NCI-H446 (cell line): ENCODE measurements at regions not wholly inside any gene's neighbourhood (a gene's known extent, or its start where the extent isn't known, plus 50 kb on each side); places are given as distances from the start of the nearest gene placed in this dataset.

Source experiments
- DNase-seq, 2 experiments: peaks; one replicate each; lab custom pipeline; 2025; lab: John Stamatoyannopoulos, UW

DNA sequence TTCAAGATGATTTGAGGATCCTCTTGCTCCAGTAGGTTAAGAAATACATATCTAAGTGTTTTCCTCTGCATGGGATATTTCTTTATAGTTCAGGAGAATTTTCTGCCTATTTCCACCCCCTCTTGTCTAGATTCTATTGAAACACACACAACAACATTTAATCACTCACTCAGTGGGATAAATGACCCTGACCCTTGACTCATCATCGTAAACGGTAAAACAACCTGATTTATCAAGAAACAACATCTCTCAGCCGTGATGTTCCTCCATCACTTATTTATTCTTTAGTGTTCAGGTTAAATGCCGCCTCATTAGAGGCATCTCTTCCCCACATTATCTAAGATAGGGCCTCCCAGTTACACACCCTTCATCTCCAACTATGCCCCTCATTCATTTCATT is 208.7 kb upstream of the FMN2 start:
- DNase-seq, result no peak

DNA sequence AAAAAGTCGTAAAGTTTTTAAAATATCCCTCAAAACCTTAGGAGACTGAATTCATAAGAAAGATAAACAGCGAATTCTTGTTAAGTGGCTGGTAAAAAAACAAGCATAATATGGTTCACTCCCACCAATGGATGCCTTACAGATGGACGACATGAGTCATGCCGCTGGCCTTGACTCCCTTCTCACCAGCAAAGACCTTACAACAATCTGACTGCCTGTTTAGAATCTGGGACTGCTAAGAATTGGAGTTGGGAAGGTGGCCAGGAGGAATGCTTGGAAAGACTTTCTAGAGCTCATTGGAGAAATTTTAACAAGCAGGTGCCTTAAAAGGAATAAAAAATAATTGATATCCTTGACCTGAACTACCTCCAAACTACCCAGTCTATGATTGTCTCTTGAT is 206.9 kb upstream of the FMN2 start:
- DNase-seq, result peak in 1 of 2 experiments; percentile 50

DNA sequence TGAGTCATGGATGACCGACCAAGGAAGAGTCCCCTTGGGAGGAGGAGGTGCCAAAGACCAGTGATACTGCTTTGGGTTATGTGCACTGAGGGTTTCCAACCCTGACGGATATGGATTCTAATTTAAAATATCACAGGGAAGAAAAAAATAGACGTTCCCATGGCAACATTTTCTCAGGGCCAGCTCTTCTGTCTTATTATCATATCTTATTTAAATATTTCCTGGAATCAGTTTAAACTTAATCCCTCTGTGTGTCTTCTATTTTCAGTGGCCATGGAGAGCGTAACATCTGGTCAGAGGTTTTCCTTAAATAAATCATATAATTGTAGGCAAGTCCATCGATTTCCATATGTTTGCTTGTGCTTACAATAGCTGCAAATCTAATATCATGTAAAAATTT is 205.4 kb upstream of the FMN2 start:
- no peak for DNase-seq

DNA sequence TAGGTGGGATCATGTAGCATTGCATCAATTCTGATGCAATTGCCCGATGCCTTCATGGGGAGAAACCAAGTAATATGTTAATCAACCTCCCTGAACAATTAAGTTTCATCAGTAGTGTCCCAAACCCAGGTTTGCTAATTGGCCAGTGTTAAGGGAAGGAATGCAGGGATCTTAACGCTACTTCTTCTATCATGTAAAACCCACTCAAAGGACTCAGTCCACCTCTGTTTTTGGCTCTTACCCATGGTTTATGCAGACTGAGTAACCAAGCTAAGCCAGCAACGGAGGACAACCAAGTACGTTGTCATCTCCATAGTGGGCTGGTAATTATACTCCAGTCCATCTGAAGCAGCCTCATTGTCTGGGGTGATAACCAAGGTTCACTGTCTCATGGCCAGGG is 203.0 kb upstream of the FMN2 start:
- no peak for DNase-seq

DNA sequence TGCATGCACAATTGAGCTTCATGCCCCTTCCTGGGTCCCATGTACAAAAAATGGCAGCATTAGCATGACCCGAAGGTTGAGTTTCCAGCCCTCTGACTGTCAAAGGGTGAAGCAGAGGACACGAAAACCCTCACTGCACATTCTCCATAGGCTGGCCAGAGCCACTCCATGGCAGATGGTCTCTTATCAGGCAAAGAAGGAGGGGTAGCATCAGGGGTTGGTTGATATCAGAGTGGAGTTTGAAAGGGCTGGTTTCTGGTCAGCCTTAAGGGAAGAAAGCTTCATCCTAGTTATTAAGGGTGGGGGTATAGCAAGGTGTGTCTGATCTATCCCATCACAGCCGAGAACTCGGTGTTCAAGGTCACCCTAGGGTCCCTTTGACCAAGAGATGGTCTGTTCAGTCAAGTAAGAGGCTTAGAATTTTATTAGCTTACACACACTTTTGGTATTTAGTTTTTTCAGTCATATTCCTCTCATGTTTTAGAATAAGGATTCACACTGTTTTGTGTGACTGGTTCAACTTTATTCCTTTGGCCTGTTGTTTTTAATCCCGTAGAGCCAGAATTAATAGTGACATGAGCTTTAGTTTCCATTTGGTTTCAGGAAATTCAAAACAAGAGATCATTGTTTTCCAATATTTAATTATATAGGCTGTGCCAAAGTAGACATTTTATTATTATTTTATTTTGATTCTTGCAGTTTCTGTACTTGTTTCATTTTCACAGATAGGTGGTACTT is 199.9 kb upstream of the FMN2 start:
- no peak for DNase-seq

DNA sequence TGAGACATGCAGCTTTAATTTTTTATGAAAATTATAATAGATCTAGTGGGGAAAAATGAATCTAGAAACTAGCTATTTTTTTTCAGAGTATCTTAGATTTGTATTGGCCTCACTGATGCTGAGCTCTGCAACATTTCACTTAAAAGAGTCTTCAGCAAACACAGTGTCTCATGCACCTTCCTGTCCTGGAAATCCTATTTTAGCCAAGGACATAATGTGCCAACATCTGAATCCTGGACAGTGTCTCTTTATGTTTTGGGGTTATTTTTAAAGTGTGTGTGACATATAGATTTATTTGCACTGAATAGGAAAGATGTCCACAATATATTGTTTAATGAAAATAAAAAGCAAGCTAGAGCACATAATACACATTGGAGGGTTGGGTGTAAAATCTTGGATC is 199.1 kb upstream of the FMN2 start:
- no peak for DNase-seq

DNA sequence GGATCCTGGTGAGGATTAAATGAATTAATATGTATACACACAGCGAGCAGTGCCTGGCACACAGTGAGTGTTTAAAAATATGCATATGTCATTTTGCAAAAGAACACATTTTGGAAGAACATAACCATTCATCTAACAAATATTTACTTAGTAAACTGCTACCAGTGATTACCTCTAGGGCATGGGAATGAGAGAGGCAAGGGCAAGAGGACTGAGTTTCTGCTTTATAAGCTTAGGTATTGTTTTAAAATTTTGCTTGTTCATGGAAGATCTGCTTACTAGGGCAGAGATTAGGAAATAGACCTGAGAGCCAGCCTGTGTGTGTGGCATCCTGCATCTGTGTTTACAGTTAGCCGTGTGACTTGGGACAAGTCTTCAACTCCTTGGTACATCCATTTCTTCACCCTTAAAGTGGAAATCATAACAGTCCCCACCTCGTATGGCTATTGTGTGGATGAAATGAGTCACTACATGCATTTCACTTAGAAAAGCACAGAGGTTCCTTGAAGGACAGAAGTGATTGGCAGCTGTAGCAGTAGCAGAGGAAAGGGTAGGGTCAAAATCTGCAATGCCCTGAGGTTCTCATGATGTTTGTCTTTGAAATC is 198.5 kb upstream of the FMN2 start:
- no peak for DNase-seq

DNA sequence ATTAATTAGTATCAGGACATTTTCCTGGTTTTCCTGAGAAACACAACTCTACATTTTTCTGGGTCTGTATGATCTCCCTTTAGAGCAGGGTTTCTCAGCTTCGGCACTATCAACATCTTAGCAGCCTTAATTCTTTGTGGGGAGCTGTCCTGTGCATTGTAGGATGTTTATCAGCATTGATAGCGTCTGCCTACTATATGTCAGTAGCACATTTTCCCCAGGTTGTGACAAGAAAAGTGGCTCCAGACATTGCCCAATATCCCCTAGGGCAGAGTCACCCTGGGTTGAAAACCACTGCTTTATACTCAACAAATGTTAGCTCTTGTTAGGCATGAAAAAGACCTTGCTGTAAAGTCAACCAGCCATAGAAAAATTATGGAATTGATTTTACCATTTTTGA is 195.1 kb upstream of the FMN2 start:
- no peak for DNase-seq

DNA sequence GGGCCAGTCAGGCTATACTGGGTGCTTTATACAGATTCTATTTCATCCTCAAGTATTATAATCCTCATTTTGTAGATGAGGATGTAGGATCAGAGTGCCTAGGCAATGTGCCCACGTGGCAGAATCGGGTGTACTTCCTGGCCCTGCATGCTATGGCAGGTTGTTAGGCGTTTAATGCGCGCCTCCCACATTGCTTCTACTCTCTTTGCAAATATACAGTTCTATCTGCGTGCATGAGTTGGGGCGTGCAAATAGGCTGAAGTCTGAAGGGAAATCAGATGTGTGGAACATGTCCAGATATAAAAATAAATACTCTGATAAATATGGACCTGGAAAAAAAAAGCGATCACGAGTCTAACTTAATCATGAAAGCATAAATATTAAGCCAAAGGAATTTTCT is 194.7 kb upstream of the FMN2 start:
- DNase-seq, result no peak

DNA sequence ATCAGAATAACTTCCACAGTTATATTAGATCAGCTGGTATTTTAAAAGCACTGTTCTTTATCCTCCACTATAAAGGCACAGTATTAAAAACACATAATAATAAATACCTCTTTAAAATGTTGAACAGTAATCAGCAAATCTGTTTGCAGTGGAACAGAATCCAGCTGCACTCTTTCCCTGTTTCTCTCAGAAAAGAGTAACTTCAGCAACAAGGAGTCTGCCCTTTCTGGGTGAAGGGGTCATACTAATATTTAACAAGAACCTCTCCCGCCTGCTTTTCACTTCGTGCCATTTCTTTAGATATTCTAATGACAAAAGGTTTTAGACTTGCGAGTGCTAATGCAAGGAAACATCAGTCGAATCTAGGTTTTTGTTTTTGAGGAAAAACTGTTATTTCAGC is 194.2 kb upstream of the FMN2 start:
- no peak for DNase-seq

DNA sequence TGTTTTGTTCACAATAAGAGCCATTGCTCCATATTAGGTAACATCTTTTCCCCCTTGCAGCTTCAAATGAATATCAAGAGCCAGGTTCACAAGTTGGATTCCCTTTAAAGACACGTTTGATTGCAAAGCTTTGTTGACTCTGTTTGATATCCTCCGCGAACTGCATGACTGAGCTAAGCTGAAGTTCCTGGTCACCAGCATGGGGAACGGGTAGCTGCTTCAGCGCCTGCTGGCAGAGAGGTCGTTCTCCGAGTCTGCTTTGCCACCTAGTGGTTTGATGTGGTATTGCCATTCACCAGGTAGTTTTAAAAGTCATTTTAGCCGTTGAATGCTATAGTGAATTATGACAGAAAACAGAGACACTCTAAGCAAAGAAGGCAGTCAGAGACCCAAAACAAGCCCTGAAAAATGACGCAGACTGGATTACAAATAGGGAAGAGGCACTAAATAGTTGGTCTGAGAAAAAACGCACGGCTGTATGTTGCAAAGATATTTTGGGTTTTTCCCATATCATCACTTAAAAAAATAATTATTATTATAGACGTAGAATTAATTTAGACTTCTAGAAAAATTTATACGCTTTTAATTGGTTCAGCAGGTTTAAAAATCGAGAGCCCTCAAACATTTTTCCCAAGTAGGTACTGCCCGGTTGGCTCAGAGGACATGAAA is 193.5 kb upstream of the FMN2 start:
- peak; percentile 55 to 84 for DNase-seq

DNA sequence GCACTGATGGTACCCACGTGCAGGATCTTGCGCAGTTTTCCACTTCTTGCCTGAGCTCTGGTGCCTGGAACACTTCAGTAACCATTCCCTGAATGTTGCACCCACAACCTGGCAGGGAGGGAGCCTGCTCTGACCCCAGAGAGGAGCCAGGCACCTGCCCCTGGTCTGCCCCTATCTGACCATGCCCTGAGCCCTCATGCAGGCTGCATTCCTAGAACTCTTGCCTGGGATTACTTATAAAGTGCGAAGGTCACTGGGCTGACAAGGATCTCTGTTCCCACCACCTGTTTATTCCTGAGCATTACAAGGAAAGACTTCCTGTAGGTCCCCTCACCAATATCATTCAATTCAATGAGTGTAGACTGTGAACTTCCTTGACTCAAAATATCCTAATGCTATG is 191.9 kb upstream of the FMN2 start:
- DNase-seq, result no peak

DNA sequence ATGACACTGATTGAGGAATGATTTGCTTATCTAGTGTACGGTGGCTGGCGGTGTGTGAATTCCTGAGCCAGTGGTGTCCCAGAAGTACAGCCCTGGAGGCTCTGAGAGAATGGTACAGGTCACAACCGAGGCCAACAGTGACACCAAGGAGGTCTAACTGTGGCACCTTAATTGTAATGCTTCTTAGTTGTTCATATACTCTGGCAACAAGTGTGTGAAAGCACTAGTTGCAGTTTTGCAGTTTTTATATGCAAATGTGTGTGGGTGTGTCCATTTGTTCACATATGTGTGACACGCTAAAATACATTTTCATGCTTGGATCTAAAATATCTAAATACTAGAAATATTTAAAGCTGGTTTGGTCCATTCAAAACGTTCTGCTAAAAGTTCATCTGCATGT is 185.3 kb upstream of the FMN2 start:
- DNase-seq, result no peak

DNA sequence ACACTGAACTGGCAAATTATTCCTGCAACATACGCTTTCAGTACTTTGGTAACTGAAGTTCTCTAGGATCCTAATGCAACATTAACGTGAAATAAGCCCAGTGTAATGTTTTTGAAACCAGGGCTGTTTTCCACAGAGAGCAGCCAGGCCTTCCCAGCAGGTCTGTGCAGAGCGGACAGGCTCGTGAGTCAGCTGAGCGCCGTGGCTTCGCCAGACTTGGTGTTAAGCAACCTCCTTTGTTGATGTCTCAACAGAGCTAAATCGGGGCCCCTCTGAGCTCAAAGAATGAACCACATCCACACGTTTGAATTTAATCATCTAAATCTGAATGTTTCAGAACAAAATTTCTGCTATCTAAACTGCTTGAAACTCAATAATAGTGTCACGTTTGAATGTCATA is 181.8 kb upstream of the FMN2 start:
- no peak for DNase-seq

DNA sequence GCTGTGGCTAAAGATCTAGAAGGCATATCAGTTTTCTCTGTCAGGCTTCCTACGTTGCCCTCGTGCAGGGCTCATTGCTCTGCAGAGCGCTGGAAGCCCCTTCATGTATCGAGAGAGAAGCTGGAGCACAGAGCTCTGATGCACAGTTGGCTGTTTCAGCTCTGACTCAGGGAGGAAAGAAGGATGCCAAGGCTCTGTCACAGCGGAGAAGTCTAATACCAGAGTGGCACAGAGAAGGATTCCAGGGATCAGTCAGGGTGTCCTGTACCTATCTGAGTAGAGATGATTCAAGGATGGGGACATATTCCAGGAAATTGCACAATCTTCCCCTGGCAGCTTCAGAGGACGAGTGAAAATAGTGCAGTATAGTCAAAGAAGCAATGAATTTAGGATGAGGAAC is 179.2 kb upstream of the FMN2 start:
- no peak for DNase-seq

DNA sequence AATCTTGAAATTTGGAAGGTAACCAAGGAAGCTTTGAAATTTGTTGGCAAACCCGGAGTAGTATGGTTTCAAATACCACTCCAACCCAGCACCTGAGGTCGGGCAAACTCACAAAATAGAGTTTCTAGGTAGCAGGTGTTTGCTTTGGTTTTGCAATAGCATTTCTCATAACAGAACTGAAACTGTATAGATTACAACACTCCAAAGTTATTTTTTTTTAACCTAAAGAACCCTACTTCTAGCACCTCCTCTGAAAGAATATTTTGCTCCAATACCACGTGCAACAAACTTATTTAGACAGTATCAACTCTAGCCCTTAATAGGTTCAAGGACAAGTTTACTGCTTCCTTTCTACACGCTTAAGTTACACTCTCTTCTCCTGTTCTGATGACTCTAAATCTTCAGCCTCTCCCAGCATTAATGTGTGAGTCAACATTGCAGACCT is 178.5 kb upstream of the FMN2 start:
- DNase-seq, result no peak

DNA sequence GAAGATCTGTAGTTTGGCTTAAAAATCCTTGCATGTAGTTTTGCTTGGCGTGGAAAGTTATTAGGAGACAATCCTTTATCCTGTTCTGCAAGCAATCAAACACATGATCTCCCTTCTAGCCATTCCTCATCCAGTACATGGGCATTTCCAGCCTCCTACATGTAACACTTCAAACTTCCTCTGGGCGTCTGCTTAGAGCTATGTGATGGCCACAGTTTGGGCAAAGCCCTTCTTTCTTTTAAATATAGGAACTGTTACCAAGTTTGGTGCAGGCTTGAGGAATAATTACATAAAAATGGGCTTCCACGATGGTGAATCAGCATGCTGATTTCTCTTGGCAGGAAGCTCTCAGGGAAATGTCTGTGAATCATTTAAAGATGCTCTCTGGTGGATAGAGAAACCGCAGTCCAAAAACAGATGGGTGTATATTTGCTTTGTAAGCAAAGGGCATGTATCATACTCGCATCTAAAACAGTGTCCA is 176.9 kb upstream of the FMN2 start:
- DNase-seq, result no peak

DNA sequence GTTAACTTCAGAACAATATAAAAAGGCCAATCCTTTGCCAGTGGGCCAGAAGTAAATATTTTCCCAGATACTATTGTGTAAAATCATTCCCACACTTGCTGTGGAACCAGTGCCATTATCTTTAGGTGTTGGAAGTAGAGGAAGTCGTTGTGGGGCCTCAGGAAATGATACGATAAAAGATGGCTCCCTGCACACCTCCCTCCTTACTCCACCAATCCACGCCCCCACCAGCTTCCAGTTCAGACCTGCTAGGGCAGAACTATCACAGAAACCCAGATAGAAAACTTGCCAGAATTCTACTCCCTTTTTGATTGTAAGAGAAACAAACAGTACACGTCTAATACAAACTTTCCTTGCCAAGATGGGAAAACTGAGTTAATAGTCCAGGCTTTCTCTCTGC is 173.0 kb upstream of the FMN2 start:
- no peak for DNase-seq

DNA sequence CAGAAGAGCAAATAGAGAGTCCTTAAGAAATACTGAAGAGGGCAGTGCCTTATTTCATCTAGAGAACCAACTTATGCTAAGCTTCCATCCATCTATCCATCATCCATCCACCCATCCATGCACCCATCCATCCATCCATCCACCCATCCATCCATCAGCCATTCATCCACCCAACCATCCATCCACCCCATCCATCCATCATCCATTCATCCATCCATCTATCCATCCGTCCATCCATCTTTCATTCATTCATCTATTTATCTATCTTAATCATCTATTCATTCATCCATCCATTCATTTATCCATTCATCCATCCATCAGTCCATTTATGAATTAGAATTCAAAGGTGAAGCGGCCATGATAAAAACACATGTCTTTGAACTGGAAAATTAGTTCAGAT is 171.5 kb upstream of the FMN2 start:
- no peak for DNase-seq

DNA sequence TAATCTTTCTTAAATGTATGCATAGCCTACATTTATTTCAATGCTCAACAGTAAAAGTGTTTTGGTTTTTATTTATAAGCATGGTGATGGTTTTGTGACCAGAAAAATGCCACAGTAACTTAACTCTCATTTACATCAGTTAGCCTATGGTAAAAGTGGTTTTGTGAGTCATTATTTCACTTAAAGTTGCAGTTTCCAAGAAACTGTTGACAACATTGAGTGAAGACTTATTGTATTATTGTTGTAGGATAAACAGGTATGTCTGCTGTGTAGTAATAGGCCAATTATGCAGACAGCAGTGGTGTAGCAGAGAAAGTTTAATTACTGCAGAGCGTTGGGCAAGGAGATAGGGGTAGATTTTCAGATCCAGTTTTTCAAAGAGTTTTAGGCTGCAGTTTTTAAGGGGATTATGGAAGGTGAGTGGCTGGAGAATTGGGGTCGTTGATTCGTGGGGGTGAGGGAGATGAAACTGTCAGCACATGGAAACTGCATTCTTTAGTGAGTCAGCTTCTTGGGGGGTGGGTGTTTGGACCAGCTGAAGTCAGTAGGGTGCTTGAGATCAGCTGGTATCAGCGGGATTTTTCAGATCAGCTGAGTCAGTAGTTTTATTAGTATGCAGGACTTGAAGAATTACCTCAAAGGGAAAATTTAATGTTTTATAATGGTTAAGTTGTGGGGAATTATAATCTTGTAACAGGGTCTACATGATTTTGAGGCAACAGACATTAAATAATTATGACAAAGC is 168.7 kb upstream of the FMN2 start:
- no peak for DNase-seq

DNA sequence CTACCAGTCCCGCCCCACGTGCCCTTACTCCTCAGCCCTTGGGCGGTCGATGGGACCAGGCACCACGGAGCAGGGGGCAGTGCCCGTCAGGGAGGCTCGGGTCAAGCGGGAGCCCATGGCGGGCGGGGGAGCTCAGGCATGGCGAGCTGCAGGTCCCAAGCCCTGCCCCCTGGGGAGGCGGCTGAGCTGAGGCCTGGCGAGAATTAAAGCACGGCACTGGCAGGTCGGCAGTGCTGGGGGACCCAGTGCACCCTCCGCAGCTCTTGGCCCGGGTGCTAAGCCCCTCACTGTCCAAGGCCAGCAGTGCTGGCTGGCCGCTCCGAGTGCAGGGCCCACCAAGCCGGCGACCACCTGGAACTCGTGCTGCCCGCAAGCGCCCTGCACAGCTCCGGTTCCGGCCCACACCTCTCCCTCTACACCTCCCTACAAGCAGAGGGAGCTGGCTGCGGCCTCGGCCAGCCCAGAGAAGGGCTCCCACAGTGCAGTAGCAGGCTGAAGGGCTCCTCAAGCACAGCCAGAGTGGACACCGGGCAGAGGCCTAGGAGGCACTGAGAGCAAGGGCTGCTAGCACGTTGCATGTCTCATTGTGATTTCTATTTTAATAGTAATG is 166.8 kb upstream of the FMN2 start:
- no peak for DNase-seq

DNA sequence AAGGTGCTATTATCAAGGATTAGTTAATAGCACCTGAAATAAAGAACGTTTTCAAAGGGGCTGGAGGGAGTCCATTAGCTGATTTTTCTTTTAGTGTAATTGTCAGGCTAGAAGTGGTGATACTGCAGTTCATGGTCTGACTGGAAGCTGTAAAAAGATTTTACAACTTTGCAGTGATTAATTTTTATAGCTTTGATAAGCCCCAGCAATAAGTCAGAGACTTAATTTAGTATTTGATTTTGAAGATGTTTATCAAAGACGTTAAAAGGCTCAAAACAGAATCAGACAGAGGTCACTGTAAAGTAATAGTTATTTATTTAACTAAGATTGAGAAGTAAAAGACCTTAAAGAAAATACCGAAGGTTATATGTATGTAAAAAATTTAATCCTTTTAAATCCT is 165.5 kb upstream of the FMN2 start:
- no peak for DNase-seq
